HEK293 (cell line): ENCODE measurements at regions not wholly inside any gene's neighbourhood (a gene's known extent, or its start where the extent isn't known, plus 50 kb on each side); places are given as distances from the start of the nearest gene placed in this dataset.

ENCODE experiments used
- CTCF ChIA-PET: fragments of 350-600 bp; formaldehyde crosslinking; extraction: SDS; loops from one replicate; lab custom pipeline; 2021; ENCODE audit warnings: antibody characterized with exemption; lab: Yijun Ruan, JAX
- POLR2A ChIA-PET: fragments of 300-600 bp; formaldehyde crosslinking; extraction: SDS; loops from one replicate; lab custom pipeline; 2020; ENCODE audit warnings: antibody characterized with exemption, inconsistent platforms; lab: Yijun Ruan, JAX
- H3K27ac ChIP-seq: fragments of 200-500 bp; sonication (Bioruptor generic); 2 replicates; pipeline ENCODE4 v1.5.1; 2014; ENCODE audit warnings: low read depth, low read length, control low read depth, inconsistent platforms; ENCODE audit errors: extremely low read depth
- H3K36me3 ChIP-seq, 2 experiments: fragments of 200-500 bp in 1 of 2; sonication (Bioruptor generic) in 1 of 2; 1 replicate in 1 of 2; 2 replicates in 1 of 2; pipeline ENCODE4 v1.5.1; 2014 to 2017; ENCODE audit warnings: inconsistent platforms in 2 of 2, low read length in 2 of 2; ENCODE audit not compliant: control insufficient read depth in 2 of 2, insufficient read depth in 1 of 2
- H3K4me1 ChIP-seq: fragments of 200-500 bp; sonication (Bioruptor generic); 2 replicates; pipeline ENCODE4 v1.5.1; 2014; ENCODE audit warnings: mild to moderate bottlenecking, low read length, inconsistent platforms; ENCODE audit not compliant: control insufficient read depth, insufficient read depth
- H3K4me3 ChIP-seq: 2 replicates; pipeline ENCODE4 v1.5.1; 2011; ENCODE audit warnings: low read depth, mild to moderate bottlenecking, control low read depth, low read length, moderate library complexity
- H3K9me3 ChIP-seq: fragments of 200-500 bp; sonication (Bioruptor generic); 2 replicates; pipeline ENCODE4 v1.5.1; 2014; ENCODE audit warnings: low read depth, low read length, inconsistent platforms; ENCODE audit not compliant: control insufficient read depth, insufficient read depth
- BCL11A ChIP-seq: fragments of 450-650 bp; formaldehyde crosslinking; IDR thresholded peaks from 2 replicates; pipeline ENCODE4 v1.5.1; 2016; ENCODE audit warnings: low read depth, missing biosample characterization, missing genetic modification characterization
- GLIS2 ChIP-seq: fragments of 450-650 bp; formaldehyde crosslinking; IDR thresholded peaks from 2 replicates; pipeline ENCODE4 v1.5.1; 2016; ENCODE audit warnings: missing biosample characterization, missing genetic modification characterization
- MZF1 ChIP-seq: fragments of 450-650 bp; formaldehyde crosslinking; IDR thresholded peaks from 2 replicates; pipeline ENCODE4 v1.5.1; 2017; ENCODE audit warnings: missing biosample characterization, missing genetic modification characterization, borderline replicate concordance
- ZFP37 ChIP-seq: fragments of 450-650 bp; formaldehyde crosslinking; IDR thresholded peaks from 2 replicates; pipeline ENCODE4 v1.5.1; 2016; ENCODE audit warnings: missing biosample characterization, missing genetic modification characterization
- ZFP41 ChIP-seq: fragments of 450-650 bp; formaldehyde crosslinking; IDR thresholded peaks from 2 replicates; pipeline ENCODE4 v1.5.1; 2016; ENCODE audit warnings: missing biosample characterization, missing genetic modification characterization, borderline replicate concordance
- ZNF16 ChIP-seq: fragments of 450-650 bp; formaldehyde crosslinking; IDR thresholded peaks from 2 replicates; pipeline ENCODE4 v1.5.1; 2016; ENCODE audit warnings: low read depth, missing biosample characterization, missing genetic modification characterization
- ZNF23 ChIP-seq: fragments of 450-650 bp; formaldehyde crosslinking; IDR thresholded peaks from 2 replicates; pipeline ENCODE4 v1.5.1; 2016; ENCODE audit warnings: missing biosample characterization, missing genetic modification characterization, borderline replicate concordance
- ZNF394 ChIP-seq: fragments of 450-650 bp; formaldehyde crosslinking; IDR thresholded peaks from 2 replicates; pipeline ENCODE4 v1.5.1; 2016; ENCODE audit warnings: missing biosample characterization, missing genetic modification characterization, mild to moderate bottlenecking, moderate library complexity, borderline replicate concordance
- ZNF571 ChIP-seq: fragments of 450-650 bp; formaldehyde crosslinking; IDR thresholded peaks from 2 replicates; pipeline ENCODE4 v1.5.0; 2017; ENCODE audit warnings: missing biosample characterization, missing genetic modification characterization
- ZNF658 ChIP-seq: fragments of 450-650 bp; formaldehyde crosslinking; IDR thresholded peaks from 2 replicates; pipeline ENCODE4; 2016; ENCODE audit warnings: missing biosample characterization, missing genetic modification characterization
- TF ChIP-seq, protein P1 (sequence below): IDR thresholded peaks from 2 replicates; pipeline ENCODE4 v1.6.1; 2011; ENCODE audit warnings: mild to moderate bottlenecking, low read depth, low read length, borderline replicate concordance
- TF ChIP-seq, protein P2 (sequence below): fragments of 450-650 bp; formaldehyde crosslinking; IDR thresholded peaks from 2 replicates; pipeline ENCODE4 v1.5.1; 2017; ENCODE audit warnings: missing biosample characterization, missing genetic modification characterization
- TF ChIP-seq, protein P3 (sequence below): fragments of 450-650 bp; formaldehyde crosslinking; IDR thresholded peaks from 2 replicates; pipeline ENCODE4 v1.5.1; 2016; ENCODE audit warnings: missing biosample characterization, missing genetic modification characterization
- TF ChIP-seq, protein P4 (sequence below): fragments of 450-650 bp; formaldehyde crosslinking; IDR thresholded peaks from 2 replicates; pipeline ENCODE4 v1.5.1; 2016; ENCODE audit warnings: missing biosample characterization, missing genetic modification characterization
- TF ChIP-seq, protein P5 (sequence below): fragments of 450-650 bp; formaldehyde crosslinking; IDR thresholded peaks from 2 replicates; pipeline ENCODE4 v1.5.1; 2016; ENCODE audit warnings: missing biosample characterization, missing genetic modification characterization
- TF ChIP-seq, protein P6 (sequence below): fragments of 450-650 bp; formaldehyde crosslinking; IDR thresholded peaks from 2 replicates; pipeline ENCODE4; 2016; ENCODE audit warnings: missing biosample characterization, missing genetic modification characterization

DNA sequence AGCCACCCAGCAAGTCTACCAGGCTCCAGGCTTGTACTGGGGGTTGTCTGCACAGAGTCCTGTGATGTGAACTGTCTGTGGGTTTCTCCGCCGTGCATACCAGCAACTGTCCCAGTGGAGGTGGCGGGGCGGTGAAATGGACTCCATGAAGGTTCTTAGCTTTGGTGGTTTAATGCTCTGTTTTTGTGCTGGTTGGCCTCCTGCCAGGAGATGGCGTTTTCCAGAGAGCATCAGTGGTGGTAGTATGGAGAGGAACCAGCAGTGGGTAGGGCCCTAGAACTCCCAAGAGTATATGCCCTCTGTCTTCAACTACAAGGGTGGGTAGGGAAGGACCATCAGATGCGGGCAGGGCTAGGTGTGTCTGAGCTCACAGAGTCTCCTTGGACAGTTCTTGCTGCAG is 303.8 kb downstream of the TMEM121 start (continued):
- TF ChIP-seq, protein P1, sequence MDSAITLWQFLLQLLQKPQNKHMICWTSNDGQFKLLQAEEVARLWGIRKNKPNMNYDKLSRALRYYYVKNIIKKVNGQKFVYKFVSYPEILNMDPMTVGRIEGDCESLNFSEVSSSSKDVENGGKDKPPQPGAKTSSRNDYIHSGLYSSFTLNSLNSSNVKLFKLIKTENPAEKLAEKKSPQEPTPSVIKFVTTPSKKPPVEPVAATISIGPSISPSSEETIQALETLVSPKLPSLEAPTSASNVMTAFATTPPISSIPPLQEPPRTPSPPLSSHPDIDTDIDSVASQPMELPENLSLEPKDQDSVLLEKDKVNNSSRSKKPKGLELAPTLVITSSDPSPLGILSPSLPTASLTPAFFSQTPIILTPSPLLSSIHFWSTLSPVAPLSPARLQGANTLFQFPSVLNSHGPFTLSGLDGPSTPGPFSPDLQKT: no peak
- TF ChIP-seq ZNF658 (tag by site-specific recombination): no peak

DNA sequence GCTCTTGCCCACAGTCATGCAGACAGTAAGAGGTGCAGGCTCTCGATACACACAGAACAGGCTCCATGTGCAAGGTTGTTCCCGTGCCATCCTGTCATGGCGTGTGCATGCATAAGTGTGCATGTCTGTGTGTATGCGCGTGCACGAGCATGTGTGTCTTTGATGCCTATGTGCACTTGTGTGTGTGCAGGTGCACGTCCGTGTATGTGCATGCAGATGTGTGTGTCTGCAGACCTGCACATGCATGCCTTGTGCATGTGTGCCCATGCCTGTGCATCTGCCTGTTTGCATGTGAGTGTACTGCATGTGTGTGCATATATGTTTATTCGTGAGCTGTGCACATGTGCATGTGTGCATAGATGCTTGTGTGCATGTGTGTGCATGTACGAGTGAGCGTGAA is 309.8 kb downstream of the TMEM121 start:
- TF ChIP-seq ZNF394 (tag by site-specific recombination): no peak
- TF ChIP-seq, protein P2, sequence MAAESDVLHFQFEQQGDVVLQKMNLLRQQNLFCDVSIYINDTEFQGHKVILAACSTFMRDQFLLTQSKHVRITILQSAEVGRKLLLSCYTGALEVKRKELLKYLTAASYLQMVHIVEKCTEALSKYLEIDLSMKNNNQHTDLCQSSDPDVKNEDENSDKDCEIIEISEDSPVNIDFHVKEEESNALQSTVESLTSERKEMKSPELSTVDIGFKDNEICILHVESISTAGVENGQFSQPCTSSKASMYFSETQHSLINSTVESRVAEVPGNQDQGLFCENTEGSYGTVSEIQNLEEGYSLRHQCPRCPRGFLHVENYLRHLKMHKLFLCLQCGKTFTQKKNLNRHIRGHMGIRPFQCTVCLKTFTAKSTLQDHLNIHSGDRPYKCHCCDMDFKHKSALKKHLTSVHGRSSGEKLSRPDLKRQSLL (tag by site-specific recombination): no peak
- TF ChIP-seq, protein P3, sequence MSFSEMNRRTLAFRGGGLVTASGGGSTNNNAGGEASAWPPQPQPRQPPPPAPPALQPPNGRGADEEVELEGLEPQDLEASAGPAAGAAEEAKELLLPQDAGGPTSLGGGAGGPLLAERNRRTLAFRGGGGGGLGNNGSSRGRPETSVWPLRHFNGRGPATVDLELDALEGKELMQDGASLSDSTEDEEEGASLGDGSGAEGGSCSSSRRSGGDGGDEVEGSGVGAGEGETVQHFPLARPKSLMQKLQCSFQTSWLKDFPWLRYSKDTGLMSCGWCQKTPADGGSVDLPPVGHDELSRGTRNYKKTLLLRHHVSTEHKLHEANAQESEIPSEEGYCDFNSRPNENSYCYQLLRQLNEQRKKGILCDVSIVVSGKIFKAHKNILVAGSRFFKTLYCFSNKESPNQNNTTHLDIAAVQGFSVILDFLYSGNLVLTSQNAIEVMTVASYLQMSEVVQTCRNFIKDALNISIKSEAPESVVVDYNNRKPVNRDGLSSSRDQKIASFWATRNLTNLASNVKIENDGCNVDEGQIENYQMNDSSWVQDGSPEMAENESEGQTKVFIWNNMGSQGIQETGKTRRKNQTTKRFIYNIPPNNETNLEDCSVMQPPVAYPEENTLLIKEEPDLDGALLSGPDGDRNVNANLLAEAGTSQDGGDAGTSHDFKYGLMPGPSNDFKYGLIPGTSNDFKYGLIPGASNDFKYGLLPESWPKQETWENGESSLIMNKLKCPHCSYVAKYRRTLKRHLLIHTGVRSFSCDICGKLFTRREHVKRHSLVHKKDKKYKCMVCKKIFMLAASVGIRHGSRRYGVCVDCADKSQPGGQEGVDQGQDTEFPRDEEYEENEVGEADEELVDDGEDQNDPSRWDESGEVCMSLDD (tag by site-specific recombination): no peak
- TF ChIP-seq, protein P4, sequence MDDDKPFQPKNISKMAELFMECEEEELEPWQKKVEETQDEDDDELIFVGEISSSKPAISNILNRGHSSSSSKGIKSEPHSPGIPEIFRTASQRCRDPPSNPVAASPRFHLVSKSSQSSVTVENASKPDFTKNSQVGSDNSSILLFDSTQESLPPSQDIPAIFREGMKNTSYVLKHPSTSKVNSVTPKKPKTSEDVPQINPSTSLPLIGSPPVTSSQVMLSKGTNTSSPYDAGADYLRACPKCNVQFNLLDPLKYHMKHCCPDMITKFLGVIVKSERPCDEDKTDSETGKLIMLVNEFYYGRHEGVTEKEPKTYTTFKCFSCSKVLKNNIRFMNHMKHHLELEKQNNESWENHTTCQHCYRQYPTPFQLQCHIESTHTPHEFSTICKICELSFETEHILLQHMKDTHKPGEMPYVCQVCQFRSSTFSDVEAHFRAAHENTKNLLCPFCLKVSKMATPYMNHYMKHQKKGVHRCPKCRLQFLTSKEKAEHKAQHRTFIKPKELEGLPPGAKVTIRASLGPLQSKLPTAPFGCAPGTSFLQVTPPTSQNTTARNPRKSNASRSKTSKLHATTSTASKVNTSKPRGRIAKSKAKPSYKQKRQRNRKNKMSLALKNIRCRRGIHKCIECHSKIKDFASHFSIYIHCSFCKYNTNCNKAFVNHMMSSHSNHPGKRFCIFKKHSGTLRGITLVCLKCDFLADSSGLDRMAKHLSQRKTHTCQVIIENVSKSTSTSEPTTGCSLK: no peak
- TF ChIP-seq, protein P5, sequence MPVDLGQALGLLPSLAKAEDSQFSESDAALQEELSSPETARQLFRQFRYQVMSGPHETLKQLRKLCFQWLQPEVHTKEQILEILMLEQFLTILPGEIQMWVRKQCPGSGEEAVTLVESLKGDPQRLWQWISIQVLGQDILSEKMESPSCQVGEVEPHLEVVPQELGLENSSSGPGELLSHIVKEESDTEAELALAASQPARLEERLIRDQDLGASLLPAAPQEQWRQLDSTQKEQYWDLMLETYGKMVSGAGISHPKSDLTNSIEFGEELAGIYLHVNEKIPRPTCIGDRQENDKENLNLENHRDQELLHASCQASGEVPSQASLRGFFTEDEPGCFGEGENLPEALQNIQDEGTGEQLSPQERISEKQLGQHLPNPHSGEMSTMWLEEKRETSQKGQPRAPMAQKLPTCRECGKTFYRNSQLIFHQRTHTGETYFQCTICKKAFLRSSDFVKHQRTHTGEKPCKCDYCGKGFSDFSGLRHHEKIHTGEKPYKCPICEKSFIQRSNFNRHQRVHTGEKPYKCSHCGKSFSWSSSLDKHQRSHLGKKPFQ: no peak
- no peak for TF ChIP-seq ZNF23 (tag by site-specific recombination)
- no peak for TF ChIP-seq ZFP37 (tag by site-specific recombination)
- no peak for TF ChIP-seq BCL11A (tag by site-specific recombination)
- no peak for TF ChIP-seq ZFP41
- TF ChIP-seq, protein P6, sequence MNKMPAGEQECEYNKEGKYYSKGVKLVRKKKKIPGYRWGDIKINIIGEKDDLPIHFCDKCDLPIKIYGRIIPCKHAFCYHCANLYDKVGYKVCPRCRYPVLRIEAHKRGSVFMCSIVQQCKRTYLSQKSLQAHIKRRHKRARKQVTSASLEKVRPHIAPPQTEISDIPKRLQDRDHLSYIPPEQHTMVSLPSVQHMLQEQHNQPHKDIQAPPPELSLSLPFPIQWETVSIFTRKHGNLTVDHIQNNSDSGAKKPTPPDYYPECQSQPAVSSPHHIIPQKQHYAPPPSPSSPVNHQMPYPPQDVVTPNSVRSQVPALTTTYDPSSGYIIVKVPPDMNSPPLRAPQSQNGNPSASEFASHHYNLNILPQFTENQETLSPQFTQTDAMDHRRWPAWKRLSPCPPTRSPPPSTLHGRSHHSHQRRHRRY: no peak
- TF ChIP-seq ZNF571 (tag by site-specific recombination): no peak
- TF ChIP-seq ZNF16 (tag by site-specific recombination): no peak
- TF ChIP-seq MZF1 (tag by site-specific recombination): no peak
- no peak for TF ChIP-seq GLIS2
- H3K4me1 ChIP-seq: no peaks in the 10 kb centered on the region
- H3K9me3 ChIP-seq: no peaks in the 10 kb centered on the region
- ChIA-PET CTCF (no interaction called here), POLR2A (no interaction called here)
- no peak overlapping the region for H3K27ac ChIP-seq
- H3K36me3 ChIP-seq: no peaks in the 10 kb centered on the region
- H3K4me3 ChIP-seq: no peak overlapping the region
